GM12878 (cell line): ENCODE measurements at regions not wholly inside any gene's neighbourhood (a gene's known extent, or its start where the extent isn't known, plus 50 kb on each side); places are given as distances from the start of the nearest gene placed in this dataset.

Experiments used
- ATAC-seq: fragments of 200-7000 bp; cut with Tn5 transposase; 3 replicates; pipeline ENCODE4 v1.9.1; 2020; ENCODE audit warnings: mild to moderate bottlenecking, moderate library complexity
- BruUV-seq: library from RNA; stranded (reverse); fragments of 400-500 nt; replicated peaks from 2 replicates; lab custom pipeline; 2021; lab: Mats Ljungman, UMichigan
- CTCF ChIA-PET: fragments of 300-600 bp; sonication (Branson Sonifier 250); formaldehyde crosslinking; extraction: SDS; loops from one replicate; lab custom pipeline; 2021; ENCODE audit warnings: inconsistent platforms; lab: Yijun Ruan, JAX
- POLR2A ChIA-PET: fragments of 350-600 bp; formaldehyde crosslinking; extraction: SDS; loops from one replicate; lab custom pipeline; 2021; ENCODE audit warnings: inconsistent platforms; lab: Charles Lee
- RAD21 ChIA-PET: fragments of 300-600 bp; sonication (Branson Sonifier 250); formaldehyde crosslinking; loops from one replicate; lab custom pipeline; 2023; ENCODE audit warnings: antibody characterized with exemption; ENCODE audit not compliant: unreplicated experiment; lab: Charles Lee
- SMC1A ChIA-PET: fragments of 300-600 bp; sonication (Branson Sonifier 250); formaldehyde crosslinking; loops from one replicate; lab custom pipeline; 2023; ENCODE audit not compliant: unreplicated experiment, uncharacterized antibody; lab: Charles Lee
- DNase-seq: peaks from one replicate; pipeline ENCODE4 v3.0.0-alpha.2; 2011; ENCODE audit warnings: low read depth, low spot score
- FAIRE-seq: peaks from 3 replicates; lab custom pipeline; 2011; peaks lifted over from hg19 to GRCh38; lab: Jason Lieb, UNC
- H2AFZ ChIP-seq: 2 replicates; pipeline ENCODE4 v1.6.0; 2011; ENCODE audit warnings: low read depth, low read length, control low read depth; ENCODE audit not compliant: control insufficient read depth
- H3K27ac ChIP-seq: 2 replicates; pipeline ENCODE4 v1.5.1; 2011; ENCODE audit warnings: control low read depth; ENCODE audit not compliant: control insufficient read depth, insufficient read depth
- H3K27me3 ChIP-seq, 2 experiments: replicated peaks in 1 of 2; 2 replicates each; pipeline versions ENCODE4 v1.6.0 to v1.6.1; 2011; ENCODE audit warnings: low read length in 1 of 2; ENCODE audit not compliant: control insufficient read depth in 2 of 2, insufficient read depth in 2 of 2
- H3K36me3 ChIP-seq, 2 experiments: 2 replicates each; pipeline ENCODE4 v1.5.1; 2011; ENCODE audit warnings: low read length in 1 of 2; ENCODE audit not compliant: control insufficient read depth in 2 of 2, insufficient read depth in 2 of 2
- H3K4me1 ChIP-seq: 2 replicates; pipeline ENCODE4 v1.6.1; 2011; ENCODE audit warnings: mild to moderate bottlenecking, low read length, moderate library complexity, mixed read lengths; ENCODE audit not compliant: control insufficient read depth, insufficient read depth
- H3K4me2 ChIP-seq: 2 replicates; pipeline ENCODE4 v1.6.0; 2011; ENCODE audit warnings: control low read depth; ENCODE audit not compliant: control insufficient read depth, insufficient read depth
- H3K4me3 ChIP-seq: fragments of 200-600 bp; sonication (generic); 2 replicates; pipeline ENCODE4 v1.5.1; 2016
- H3K79me2 ChIP-seq: 2 replicates; pipeline ENCODE4 v1.6.0; 2011; ENCODE audit warnings: low read length; ENCODE audit not compliant: control insufficient read depth, insufficient read depth
- H3K9ac ChIP-seq: 2 replicates; pipeline ENCODE4 v1.8.0; 2011; ENCODE audit warnings: low read length, control low read depth, mixed read lengths; ENCODE audit not compliant: control insufficient read depth, insufficient read depth
- H3K9me3 ChIP-seq: replicated peaks from 3 replicates; pipeline ENCODE4 v1.5.1; 2011; ENCODE audit warnings: mild to moderate bottlenecking, low read length; ENCODE audit not compliant: control insufficient read depth, insufficient read depth
- H4K20me1 ChIP-seq: 2 replicates; pipeline ENCODE4 v1.6.0; 2011; ENCODE audit not compliant: control insufficient read depth, insufficient read depth
- BRCA1 ChIP-seq: IDR thresholded peaks from 2 replicates; pipeline ENCODE4 v1.6.1; 2011; ENCODE audit warnings: low read depth, low read length, improper control_type of control experiment
- CHD2 ChIP-seq: IDR thresholded peaks from 2 replicates; pipeline ENCODE4 v1.6.1; 2011; ENCODE audit warnings: low read depth, low read length, improper control_type of control experiment, borderline replicate concordance
- GATAD2B ChIP-seq: fragments of 450-650 bp; conservative IDR thresholded peaks from 2 replicates; pipeline ENCODE4 v1.6.1; 2017; ENCODE audit warnings: low read depth, mild to moderate bottlenecking, moderate library complexity
- KDM1A ChIP-seq: fragments of 200-600 bp; sonication (generic); IDR thresholded peaks from 2 replicates; pipeline ENCODE4 v1.6.1; 2016; ENCODE audit warnings: borderline replicate concordance
- KLF5 ChIP-seq: fragments of 450-650 bp; IDR thresholded peaks from 2 replicates; pipeline ENCODE4 v1.6.1; 2014; ENCODE audit warnings: mild to moderate bottlenecking; ENCODE audit not compliant: partially characterized antibody
- MEF2B ChIP-seq: fragments of 450-650 bp; IDR thresholded peaks from 2 replicates; pipeline ENCODE4 v1.6.1; 2018; ENCODE audit warnings: mild to moderate bottlenecking, moderate library complexity; ENCODE audit not compliant: partially characterized antibody, poor library complexity, severe bottlenecking
- NFYA ChIP-seq: IDR thresholded peaks from 2 replicates; pipeline ENCODE4 v1.6.1; 2011; ENCODE audit warnings: low read depth, mild to moderate bottlenecking, low read length, improper control_type of control experiment, borderline replicate concordance
- RAD51 ChIP-seq: fragments of 450-650 bp; IDR thresholded peaks from 2 replicates; pipeline ENCODE4 v1.6.1; 2016; ENCODE audit warnings: moderate library complexity, mild to moderate bottlenecking, inconsistent platforms
- RBBP5 ChIP-seq: fragments of 200-600 bp; sonication (generic); conservative IDR thresholded peaks from 2 replicates; pipeline ENCODE4 v1.6.1; 2016
- SMAD1 ChIP-seq: fragments of 450-650 bp; IDR thresholded peaks from 2 replicates; pipeline ENCODE4 v1.6.1; 2018; ENCODE audit warnings: mild to moderate bottlenecking, low read depth; ENCODE audit not compliant: partially characterized antibody
- SRF ChIP-seq, 2 experiments: IDR thresholded peaks; 2 replicates each; pipeline ENCODE4 v1.6.1; 2011; ENCODE audit warnings: low read depth in 2 of 2, low read length in 2 of 2, mild to moderate bottlenecking in 1 of 2, moderate library complexity in 1 of 2
- STAT3 ChIP-seq: IDR thresholded peaks from 2 replicates; pipeline ENCODE4 v1.6.1; 2011; ENCODE audit warnings: low read depth, low read length, improper control_type of control experiment
- WGBS: methylation state at CpG from one replicate; pipeline ENCODE4 v1.1.6; 2016; ENCODE audit warnings: low lambda C conversion rate; ENCODE audit not compliant: insufficient replicate concordance, insufficient coverage; ENCODE audit errors: missing lambda C conversion rate; 5-methylcytosine and 5-hydroxymethylcytosine counted together
- in situ Hi-C: fragments of 300-500 bp; cut with MboI; formaldehyde crosslinking; loops from 9 replicates; pipeline ENCODE4 v1.14.3; 2018; ENCODE audit warnings: mixed read lengths
- intact Hi-C: fragments of 100-400 bp; cut with micrococcal nuclease; formaldehyde crosslinking; loops from one replicate; pipeline ENCODE4 v1.14.2; 2022; ENCODE audit not compliant: unreplicated experiment
- TF ChIP-seq, protein P1 (sequence below): IDR thresholded peaks from 2 replicates; pipeline ENCODE4 v1.6.1; 2012; ENCODE audit warnings: low read length, inconsistent platforms
- TF ChIP-seq, protein P2 (sequence below): fragments of 450-650 bp; IDR thresholded peaks from 2 replicates; pipeline ENCODE4 v1.6.1; 2017; ENCODE audit warnings: borderline replicate concordance
- TF ChIP-seq, protein P3 (sequence below): fragments of 150-350 bp; IDR thresholded peaks from 2 replicates; pipeline ENCODE4 v1.6.1; 2016; ENCODE audit warnings: low read depth, low read length
- TF ChIP-seq, protein P4 (sequence below): IDR thresholded peaks from 2 replicates; pipeline ENCODE4 v1.6.1; 2011; ENCODE audit warnings: low read depth, mild to moderate bottlenecking, low read length, moderate library complexity, borderline replicate concordance; ENCODE audit errors: extremely low read depth
- TF ChIP-seq, protein P5 (sequence below): IDR thresholded peaks from 2 replicates; pipeline ENCODE4 v1.6.1; 2011; ENCODE audit warnings: mild to moderate bottlenecking, low read depth, low read length, moderate library complexity; ENCODE audit not compliant: insufficient replicate concordance

DNA sequence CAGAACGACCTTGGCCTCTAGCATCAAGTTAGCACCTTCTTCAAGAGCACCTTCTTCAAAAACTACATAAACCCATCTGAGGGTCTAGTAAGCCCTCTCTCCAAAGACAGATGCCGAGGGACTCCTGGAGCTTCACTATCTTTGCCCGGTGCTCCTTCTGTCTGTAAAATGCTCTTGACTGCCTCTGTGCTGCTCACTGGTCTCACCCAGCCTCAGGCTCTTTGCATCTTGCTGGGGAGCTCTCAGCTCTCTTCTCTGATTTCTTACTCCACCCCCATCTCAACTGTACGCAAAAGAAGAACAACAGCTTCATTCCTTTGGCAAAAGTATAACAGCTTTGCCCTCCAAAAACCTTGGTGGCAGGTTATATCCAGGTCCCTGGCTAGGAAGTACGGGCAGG lies 404.2 kb downstream of the KLF12 start:
- H3K27me3 ChIP-seq: no peaks in the 10 kb centered on the region
- RAD21 ChIA-PET: interaction anchor here (1.4 kb wide), 1 partner anchor 106 kb away, joined by 4 read pairs; no protein-coding TSS in a partner anchor

More for the DNA sequence above, 404.2 kb downstream of the KLF12 start:
- H4K20me1 ChIP-seq: no peaks in the 10 kb centered on the region
- H3K4me1 ChIP-seq: no peaks in the 10 kb centered on the region
- DNase-seq: no peak
- H3K9ac ChIP-seq: no peak overlapping the region
- POLR2A ChIA-PET: interaction anchor here (0.5 kb wide), 1 partner anchor 546 kb away, joined by 7 read pairs; no protein-coding TSS in a partner anchor
- WGBS: 85% methylated on average over 5 of the region's 5 CpGs
- no peak for FAIRE-seq
- H3K9me3 ChIP-seq: no peaks in the 10 kb centered on the region
- no peaks in the 10 kb centered on the region for H3K79me2 ChIP-seq
- H3K4me2 ChIP-seq: no peak overlapping the region
- TF ChIP-seq MEF2B: no peak
- TF ChIP-seq, protein P1, sequence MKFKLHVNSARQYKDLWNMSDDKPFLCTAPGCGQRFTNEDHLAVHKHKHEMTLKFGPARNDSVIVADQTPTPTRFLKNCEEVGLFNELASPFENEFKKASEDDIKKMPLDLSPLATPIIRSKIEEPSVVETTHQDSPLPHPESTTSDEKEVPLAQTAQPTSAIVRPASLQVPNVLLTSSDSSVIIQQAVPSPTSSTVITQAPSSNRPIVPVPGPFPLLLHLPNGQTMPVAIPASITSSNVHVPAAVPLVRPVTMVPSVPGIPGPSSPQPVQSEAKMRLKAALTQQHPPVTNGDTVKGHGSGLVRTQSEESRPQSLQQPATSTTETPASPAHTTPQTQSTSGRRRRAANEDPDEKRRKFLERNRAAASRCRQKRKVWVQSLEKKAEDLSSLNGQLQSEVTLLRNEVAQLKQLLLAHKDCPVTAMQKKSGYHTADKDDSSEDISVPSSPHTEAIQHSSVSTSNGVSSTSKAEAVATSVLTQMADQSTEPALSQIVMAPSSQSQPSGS: no peak
- TF ChIP-seq, protein P2, sequence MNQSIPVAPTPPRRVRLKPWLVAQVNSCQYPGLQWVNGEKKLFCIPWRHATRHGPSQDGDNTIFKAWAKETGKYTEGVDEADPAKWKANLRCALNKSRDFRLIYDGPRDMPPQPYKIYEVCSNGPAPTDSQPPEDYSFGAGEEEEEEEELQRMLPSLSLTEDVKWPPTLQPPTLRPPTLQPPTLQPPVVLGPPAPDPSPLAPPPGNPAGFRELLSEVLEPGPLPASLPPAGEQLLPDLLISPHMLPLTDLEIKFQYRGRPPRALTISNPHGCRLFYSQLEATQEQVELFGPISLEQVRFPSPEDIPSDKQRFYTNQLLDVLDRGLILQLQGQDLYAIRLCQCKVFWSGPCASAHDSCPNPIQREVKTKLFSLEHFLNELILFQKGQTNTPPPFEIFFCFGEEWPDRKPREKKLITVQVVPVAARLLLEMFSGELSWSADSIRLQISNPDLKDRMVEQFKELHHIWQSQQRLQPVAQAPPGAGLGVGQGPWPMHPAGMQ: no peak
- TF ChIP-seq SRF (IDR thresholded peaks at IDR 0.05; ENCODE audit: low read depth in 2 of 2, low read length in 2 of 2): no peak
- TF ChIP-seq KDM1A: no peak
- TF ChIP-seq RBBP5: no peak
- TF ChIP-seq RAD51: no peak
- TF ChIP-seq, protein P3, sequence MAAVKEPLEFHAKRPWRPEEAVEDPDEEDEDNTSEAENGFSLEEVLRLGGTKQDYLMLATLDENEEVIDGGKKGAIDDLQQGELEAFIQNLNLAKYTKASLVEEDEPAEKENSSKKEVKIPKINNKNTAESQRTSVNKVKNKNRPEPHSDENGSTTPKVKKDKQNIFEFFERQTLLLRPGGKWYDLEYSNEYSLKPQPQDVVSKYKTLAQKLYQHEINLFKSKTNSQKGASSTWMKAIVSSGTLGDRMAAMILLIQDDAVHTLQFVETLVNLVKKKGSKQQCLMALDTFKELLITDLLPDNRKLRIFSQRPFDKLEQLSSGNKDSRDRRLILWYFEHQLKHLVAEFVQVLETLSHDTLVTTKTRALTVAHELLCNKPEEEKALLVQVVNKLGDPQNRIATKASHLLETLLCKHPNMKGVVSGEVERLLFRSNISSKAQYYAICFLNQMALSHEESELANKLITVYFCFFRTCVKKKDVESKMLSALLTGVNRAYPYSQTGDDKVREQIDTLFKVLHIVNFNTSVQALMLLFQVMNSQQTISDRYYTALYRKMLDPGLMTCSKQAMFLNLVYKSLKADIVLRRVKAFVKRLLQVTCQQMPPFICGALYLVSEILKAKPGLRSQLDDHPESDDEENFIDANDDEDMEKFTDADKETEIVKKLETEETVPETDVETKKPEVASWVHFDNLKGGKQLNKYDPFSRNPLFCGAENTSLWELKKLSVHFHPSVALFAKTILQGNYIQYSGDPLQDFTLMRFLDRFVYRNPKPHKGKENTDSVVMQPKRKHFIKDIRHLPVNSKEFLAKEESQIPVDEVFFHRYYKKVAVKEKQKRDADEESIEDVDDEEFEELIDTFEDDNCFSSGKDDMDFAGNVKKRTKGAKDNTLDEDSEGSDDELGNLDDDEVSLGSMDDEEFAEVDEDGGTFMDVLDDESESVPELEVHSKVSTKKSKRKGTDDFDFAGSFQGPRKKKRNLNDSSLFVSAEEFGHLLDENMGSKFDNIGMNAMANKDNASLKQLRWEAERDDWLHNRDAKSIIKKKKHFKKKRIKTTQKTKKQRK: no peak
- TF ChIP-seq CHD2: no peak
- no peak for TF ChIP-seq STAT3
- no peak for TF ChIP-seq SMAD1
- TF ChIP-seq KLF5: no peak
- TF ChIP-seq, protein P4, sequence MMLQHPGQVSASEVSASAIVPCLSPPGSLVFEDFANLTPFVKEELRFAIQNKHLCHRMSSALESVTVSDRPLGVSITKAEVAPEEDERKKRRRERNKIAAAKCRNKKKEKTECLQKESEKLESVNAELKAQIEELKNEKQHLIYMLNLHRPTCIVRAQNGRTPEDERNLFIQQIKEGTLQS: no peak
- no peak for TF ChIP-seq NFYA
- TF ChIP-seq, protein P5, sequence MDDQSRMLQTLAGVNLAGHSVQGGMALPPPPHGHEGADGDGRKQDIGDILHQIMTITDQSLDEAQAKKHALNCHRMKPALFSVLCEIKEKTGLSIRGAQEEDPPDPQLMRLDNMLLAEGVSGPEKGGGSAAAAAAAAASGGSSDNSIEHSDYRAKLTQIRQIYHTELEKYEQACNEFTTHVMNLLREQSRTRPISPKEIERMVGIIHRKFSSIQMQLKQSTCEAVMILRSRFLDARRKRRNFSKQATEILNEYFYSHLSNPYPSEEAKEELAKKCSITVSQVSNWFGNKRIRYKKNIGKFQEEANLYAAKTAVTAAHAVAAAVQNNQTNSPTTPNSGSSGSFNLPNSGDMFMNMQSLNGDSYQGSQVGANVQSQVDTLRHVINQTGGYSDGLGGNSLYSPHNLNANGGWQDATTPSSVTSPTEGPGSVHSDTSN: no peak
- no peak for TF ChIP-seq BRCA1
- no peak for TF ChIP-seq GATAD2B
- H3K4me3 ChIP-seq: no peak overlapping the region
- no peak overlapping the region for H3K27ac ChIP-seq
- no peak for ATAC-seq
- SMC1A ChIA-PET: interaction anchor here (0.6 to 2.8 kb wide), 4 partner anchors 8 to 38 kb away, joined by 3 to 9 read pairs (median 6); no protein-coding TSS in a partner anchor
- H3K36me3 ChIP-seq: no peaks in the 10 kb centered on the region
- no peak overlapping the region for H2AFZ ChIP-seq
- BruUV-seq: no TSS peak
- in situ Hi-C loops: no loop called here
- intact Hi-C loops: no loop called here
- CTCF ChIA-PET: interaction anchor here (1.3 kb wide), 1 partner anchor 37 kb away, joined by 7 read pairs; no protein-coding TSS in a partner anchor
